Transverse colon (tissue), 4 donors: ENCODE measurements at regions not wholly inside any gene's neighbourhood (a gene's known extent, or its start where the extent isn't known, plus 50 kb on each side); places are given as distances from the start of the nearest gene placed in this dataset.

Source experiments
- DNase-seq: peaks from one replicate; pipeline ENCODE4 v3.0.0-alpha.2; 2019
- H3K27ac ChIP-seq, 4 donors: fragments of 200-600 bp; sonication (generic); 2 replicates each; pipeline ENCODE4 v1.5.1; 2016 to 2018; ENCODE audit warnings: inconsistent platforms in 4 of 4
- H3K27me3 ChIP-seq: fragments of 200-600 bp; sonication (generic); 2 replicates; pipeline ENCODE4 v1.5.1; 2017; ENCODE audit warnings: inconsistent platforms
- H3K36me3 ChIP-seq, 4 donors: fragments of 200-600 bp; sonication (generic); 2 replicates each; pipeline ENCODE4 v1.5.1; 2017 to 2019; ENCODE audit warnings: inconsistent platforms in 4 of 4
- H3K4me1 ChIP-seq, 4 donors: fragments of 200-600 bp; sonication (generic); 2 replicates each; pipeline ENCODE4 v1.5.1; 2017 to 2020; ENCODE audit warnings: inconsistent platforms in 4 of 4
- H3K4me3 ChIP-seq, 4 donors: fragments of 200-600 bp; sonication (generic); 1 replicate in 1 of 4; 2 replicates in 3 of 4; pipeline versions ENCODE4 v1.5.1 to v1.6.1; 2017 to 2019; ENCODE audit warnings: inconsistent platforms in 4 of 4
- H3K9me3 ChIP-seq, 2 donors: fragments of 200-600 bp; sonication (generic); 2 replicates each; pipeline ENCODE4 v1.5.1; 2017 to 2019; ENCODE audit warnings: inconsistent platforms in 2 of 2
- CTCF ChIP-seq, 5 experiments: fragments of 200-600 bp in 3 of 5; fragments of 450-650 bp in 2 of 5; sonication (generic) in 3 of 5; IDR thresholded peaks; 1 replicate in 2 of 5; 2 replicates in 3 of 5; pipeline ENCODE4 v1.5.1; 2016 to 2017; ENCODE audit warnings: antibody characterized with exemption in 5 of 5, inconsistent platforms in 3 of 5, mild to moderate bottlenecking in 2 of 5, moderate library complexity in 1 of 5
- EP300 ChIP-seq: sonication (generic); formaldehyde crosslinking; IDR thresholded peaks from one replicate; pipeline ENCODE4 v1.6.1; 2017; ENCODE audit warnings: antibody characterized with exemption, low read depth
- POLR2A ChIP-seq: fragments of 450-650 bp; IDR thresholded peaks from one replicate; pipeline ENCODE4 v1.6.1; 2016; ENCODE audit warnings: antibody characterized with exemption, mild to moderate bottlenecking, moderate library complexity
- POLR2AphosphoS5 ChIP-seq, 3 donors: sonication (generic); formaldehyde crosslinking; IDR thresholded peaks; one replicate each; pipeline ENCODE4 v1.6.1; 2016; ENCODE audit warnings: antibody characterized with exemption in 3 of 3
- WGBS, 2 donors: methylation state at CpG; one replicate each; pipeline ENCODE4 v1.1.5; 2018; ENCODE audit warnings: low coverage in 1 of 2; 5-methylcytosine and 5-hydroxymethylcytosine counted together
- in situ Hi-C, 4 donors: fragments of 200-750 bp; cut with MboI; loops; one replicate each; pipeline versions ENCODE4 v1.15.0 to v1.15.1; 2017; ENCODE audit warnings: low sequenced_read_pairs in 3 of 4, low pct_ligation_motif_present in 1 of 4, low pct_unique_long_range_greater_than_20kb in 1 of 4
- intact Hi-C: fragments of 100-400 bp; cut with DNase I; formaldehyde crosslinking; loops from one replicate; pipeline ENCODE4 v1.15.1; 2023; ENCODE audit warnings: low total_unique reads

GRCh38 chr12:105967038-105967776, 171.5 kb downstream of the NUAK1 start:
- in situ Hi-C loops (no loop called here), intact Hi-C loops (no loop called here)
- no peaks in the 10 kb centered on the region for H3K27me3 ChIP-seq
- WGBS, 2 donors = 45 to 71% methylated on average over 1 to 5 of the region's 5 CpGs
- peaks cover 0 to 6% (median 0%) of the 10 kb centered on the region in 4 donors for H3K4me1 ChIP-seq
- no peak for DNase-seq
- TF ChIP-seq POLR2A (no peak), EP300 (no peak), CTCF (IDR thresholded peaks at IDR 0.05) (no peak), POLR2AphosphoS5 (IDR thresholded peaks at IDR 0.05) (no peak)
- H3K4me3 ChIP-seq = no peak overlapping the region
- no peak overlapping the region for H3K27ac ChIP-seq
- no peaks in the 10 kb centered on the region for H3K36me3 ChIP-seq
- no peaks in the 10 kb centered on the region for H3K9me3 ChIP-seq

GRCh38 chr12:105968025-105968424, 170.7 kb downstream of the NUAK1 start:
- no peak overlapping the region for H3K27ac ChIP-seq
- in situ Hi-C loops = no loop called here
- H3K36me3 ChIP-seq = no peaks in the 10 kb centered on the region
- WGBS, 2 donors = 97 to 100% methylated on average over 1 of the region's 1 CpG
- DNase-seq = no peak
- H3K4me1 ChIP-seq = peaks cover 0 to 6% (median 0%) of the 10 kb centered on the region in 4 donors
- intact Hi-C loops = no loop called here
- no peaks in the 10 kb centered on the region for H3K27me3 ChIP-seq
- H3K4me3 ChIP-seq = no peak overlapping the region
- H3K9me3 ChIP-seq = no peaks in the 10 kb centered on the region
- TF ChIP-seq POLR2AphosphoS5 (IDR thresholded peaks at IDR 0.05) = no peak
- no peak for TF ChIP-seq EP300
- no peak for TF ChIP-seq POLR2A
- TF ChIP-seq CTCF (IDR thresholded peaks at IDR 0.05) = no peak

GRCh38 chr12:105970885-105971284, 167.9 kb downstream of the NUAK1 start:
- no peak for DNase-seq
- intact Hi-C loops = no loop called here
- Histone ChIP-seq H3K9me3 (no peaks in the 10 kb centered on the region), H3K4me3 (no peak overlapping the region), H3K27me3 (no peaks in the 10 kb centered on the region), H3K36me3 (no peaks in the 10 kb centered on the region), H3K27ac (no peak overlapping the region), H3K4me1 (peaks cover 0 to 6% (median 0%) of the 10 kb centered on the region in 4 donors)
- in situ Hi-C loops = no loop called here
- TF ChIP-seq CTCF (IDR thresholded peaks at IDR 0.05) = no peak
- no peak for TF ChIP-seq POLR2A
- no peak for TF ChIP-seq EP300
- TF ChIP-seq POLR2AphosphoS5 (IDR thresholded peaks at IDR 0.05) = no peak
- WGBS, 2 donors = 85 to 90% methylated on average over 2 of the region's 2 CpGs

- in situ Hi-C loops (no loop called here), intact Hi-C loops (no loop called here)
- TF ChIP-seq POLR2AphosphoS5 (IDR thresholded peaks at IDR 0.05) (no peak), EP300 (no peak)
- DNase-seq = no peak
- H3K27ac ChIP-seq = no peak overlapping the region
- no peaks in the 10 kb centered on the region for H3K27me3 ChIP-seq
- H3K4me1 ChIP-seq = no peaks in the 10 kb centered on the region
- no peaks in the 10 kb centered on the region for H3K9me3 ChIP-seq
- 82 to 94% methylated on average over 4 of the region's 4 CpGs for WGBS, 2 donors
- H3K4me3 ChIP-seq = no peak overlapping the region
- H3K36me3 ChIP-seq = no peaks in the 10 kb centered on the region
Measured at GRCh38 chr12:105974738-105975137, 164.0 kb downstream of the NUAK1 start.

GRCh38 chr12:105975351-105975750, 163.4 kb downstream of the NUAK1 start:
- Histone ChIP-seq H3K36me3 (no peaks in the 10 kb centered on the region), H3K4me1 (no peaks in the 10 kb centered on the region), H3K4me3 (no peak overlapping the region), H3K27me3 (no peaks in the 10 kb centered on the region), H3K27ac (no peak overlapping the region), H3K9me3 (no peaks in the 10 kb centered on the region)
- DNase-seq = no peak
- 91% methylated on average over 2 of the region's 2 CpGs; no CpG with 5 or more reads in 1 of the 2 donors for WGBS, 2 donors
- in situ Hi-C loops = no loop called here
- TF ChIP-seq POLR2AphosphoS5 (IDR thresholded peaks at IDR 0.05) (no peak), POLR2A (no peak), CTCF (IDR thresholded peaks at IDR 0.05) (no peak), EP300 (no peak)
- intact Hi-C loops = no loop called here
